Endothelial cell (in vitro differentiated cells): ENCODE measurements at regions not wholly inside any gene's neighbourhood (a gene's known extent, or its start where the extent isn't known, plus 50 kb on each side); places are given as distances from the start of the nearest gene placed in this dataset.

Experiments
- DNase-seq: peaks from one replicate; pipeline ENCODE4 v3.0.0; 2021; ENCODE audit warnings: low spot score
- H3K27ac Mint-ChIP-seq: one replicate; pipeline ENCODE4 v1.8.0; 2021; ENCODE audit warnings: mixed read lengths, inconsistent platforms; ENCODE audit not compliant: unreplicated experiment
- H3K27me3 Mint-ChIP-seq: one replicate; pipeline ENCODE4 v1.8.0; 2021; ENCODE audit warnings: mild to moderate bottlenecking, moderate library complexity, mixed read lengths, inconsistent platforms; ENCODE audit not compliant: unreplicated experiment
- H3K36me3 Mint-ChIP-seq: one replicate; pipeline ENCODE4 v1.8.0; 2021; ENCODE audit warnings: mild to moderate bottlenecking, low read depth, mixed read lengths, inconsistent platforms; ENCODE audit not compliant: unreplicated experiment
- H3K4me1 Mint-ChIP-seq: one replicate; pipeline ENCODE4 v1.8.0; 2021; ENCODE audit warnings: mild to moderate bottlenecking, mixed read lengths, inconsistent platforms; ENCODE audit not compliant: unreplicated experiment
- H3K4me3 Mint-ChIP-seq: one replicate; pipeline ENCODE4 v1.8.0; 2021; ENCODE audit warnings: mild to moderate bottlenecking, mixed read lengths, inconsistent platforms; ENCODE audit not compliant: unreplicated experiment
- H3K9me3 Mint-ChIP-seq: one replicate; pipeline ENCODE4 v1.8.0; 2021; ENCODE audit warnings: mixed read lengths, inconsistent platforms; ENCODE audit not compliant: unreplicated experiment
- TF ChIP-seq, protein P1 (sequence below): fragments of 200-600 bp; sonication (generic); IDR thresholded peaks from one replicate; pipeline ENCODE4 v1.5.0; 2021; ENCODE audit warnings: antibody characterized with exemption; ENCODE audit not compliant: unreplicated experiment

DNA sequence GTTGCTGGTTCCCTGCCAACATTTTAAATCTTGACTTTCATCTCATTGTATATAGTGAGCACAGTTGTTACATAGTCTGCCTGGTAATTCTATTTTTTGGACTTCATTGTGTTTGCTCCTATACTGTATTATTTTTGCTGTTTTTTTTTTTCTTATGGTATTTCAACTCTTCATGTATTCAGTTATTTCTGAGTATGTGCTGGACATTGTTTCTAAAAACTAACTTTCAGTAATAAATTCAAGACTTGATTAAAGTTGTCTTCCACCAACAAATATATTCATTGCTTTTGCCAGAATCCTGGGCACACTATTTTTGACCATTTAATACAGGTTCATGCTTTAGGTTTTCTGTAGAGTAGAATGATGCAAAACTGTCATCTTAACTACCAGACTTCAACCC, 698.3 kb downstream of the MAFB start:
- Mint-ChIP-seq H3K27ac (no peak overlapping the region), H3K27me3 (no peaks in the 10 kb centered on the region), H3K4me3 (no peak overlapping the region), H3K4me1 (peaks cover 21% of the 10 kb centered on the region), H3K36me3 (no peaks in the 10 kb centered on the region), H3K9me3 (no peaks in the 10 kb centered on the region)
- no peak for DNase-seq
- TF ChIP-seq, protein P1, sequence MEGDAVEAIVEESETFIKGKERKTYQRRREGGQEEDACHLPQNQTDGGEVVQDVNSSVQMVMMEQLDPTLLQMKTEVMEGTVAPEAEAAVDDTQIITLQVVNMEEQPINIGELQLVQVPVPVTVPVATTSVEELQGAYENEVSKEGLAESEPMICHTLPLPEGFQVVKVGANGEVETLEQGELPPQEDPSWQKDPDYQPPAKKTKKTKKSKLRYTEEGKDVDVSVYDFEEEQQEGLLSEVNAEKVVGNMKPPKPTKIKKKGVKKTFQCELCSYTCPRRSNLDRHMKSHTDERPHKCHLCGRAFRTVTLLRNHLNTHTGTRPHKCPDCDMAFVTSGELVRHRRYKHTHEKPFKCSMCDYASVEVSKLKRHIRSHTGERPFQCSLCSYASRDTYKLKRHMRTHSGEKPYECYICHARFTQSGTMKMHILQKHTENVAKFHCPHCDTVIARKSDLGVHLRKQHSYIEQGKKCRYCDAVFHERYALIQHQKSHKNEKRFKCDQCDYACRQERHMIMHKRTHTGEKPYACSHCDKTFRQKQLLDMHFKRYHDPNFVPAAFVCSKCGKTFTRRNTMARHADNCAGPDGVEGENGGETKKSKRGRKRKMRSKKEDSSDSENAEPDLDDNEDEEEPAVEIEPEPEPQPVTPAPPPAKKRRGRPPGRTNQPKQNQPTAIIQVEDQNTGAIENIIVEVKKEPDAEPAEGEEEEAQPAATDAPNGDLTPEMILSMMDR, result no peak

DNA sequence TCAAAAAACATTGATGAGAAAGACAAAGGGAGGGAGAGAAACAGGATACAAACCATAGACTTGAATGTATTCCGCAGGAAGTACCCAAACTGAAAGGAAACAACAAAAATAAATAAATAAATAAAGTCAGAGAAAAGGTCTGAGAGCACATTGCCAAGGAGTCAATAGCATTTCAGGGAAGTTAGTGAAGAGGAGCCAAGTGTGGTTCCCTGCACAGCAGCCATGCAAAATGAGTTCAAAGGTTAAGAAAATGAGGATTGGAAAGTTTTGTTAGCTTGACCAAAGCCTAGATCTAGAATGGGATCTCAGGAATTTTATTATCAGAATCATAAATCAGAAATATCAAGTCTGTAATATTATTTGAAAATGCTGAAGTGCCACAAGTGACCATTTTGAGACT, 700.0 kb downstream of the MAFB start:
- H3K4me3 Mint-ChIP-seq, result no peak overlapping the region
- no peak for DNase-seq
- no peaks in the 10 kb centered on the region for H3K9me3 Mint-ChIP-seq
- H3K36me3 Mint-ChIP-seq, result no peaks in the 10 kb centered on the region
- TF ChIP-seq, protein P1, result no peak
- no peaks in the 10 kb centered on the region for H3K27me3 Mint-ChIP-seq
- H3K4me1 Mint-ChIP-seq, result peaks cover 21% of the 10 kb centered on the region
- H3K27ac Mint-ChIP-seq, result peak overlapping the region; percentile 84

DNA sequence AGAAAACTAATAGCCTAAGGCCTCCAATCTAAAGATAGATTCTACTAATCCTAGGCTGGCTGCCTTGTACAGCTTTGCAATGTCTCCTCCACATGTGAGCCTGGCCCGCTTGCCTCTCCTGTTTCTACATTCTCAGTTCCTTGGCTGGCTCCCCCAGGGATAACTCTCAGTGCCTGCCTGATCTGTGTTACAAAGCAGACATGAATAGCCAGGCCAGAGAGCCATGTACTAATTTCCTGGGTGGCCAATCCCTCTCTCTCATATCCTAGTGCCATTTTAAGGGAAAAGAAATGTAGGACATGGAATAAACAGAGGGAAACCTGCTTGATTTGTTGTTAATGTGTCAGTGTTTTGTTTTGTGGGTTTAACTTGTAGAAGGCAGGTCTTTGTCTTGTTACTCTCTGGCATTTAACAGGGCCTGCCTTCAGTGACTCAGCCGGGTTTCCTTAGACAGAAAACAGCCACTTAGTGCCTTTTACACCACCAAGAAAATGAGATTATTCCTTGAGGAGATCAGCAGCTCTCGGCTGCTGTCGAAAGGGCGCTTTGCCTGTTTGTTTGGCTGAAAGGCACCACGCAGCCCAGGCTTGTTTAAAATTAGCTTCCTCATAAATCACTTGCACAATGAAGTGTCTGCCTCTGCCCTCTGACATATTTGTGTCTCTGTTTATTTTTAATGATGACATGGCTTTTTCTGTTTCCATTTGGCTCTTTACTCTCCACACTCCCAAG, 702.7 kb downstream of the MAFB start:
- Mint-ChIP-seq H3K27me3 (no peaks in the 10 kb centered on the region), H3K27ac (peak overlapping the region; percentile 34), H3K36me3 (no peaks in the 10 kb centered on the region), H3K4me1 (peaks cover 21% of the 10 kb centered on the region), H3K9me3 (no peaks in the 10 kb centered on the region), H3K4me3 (no peak overlapping the region)
- no peak for DNase-seq
- TF ChIP-seq, protein P1, result no peak

DNA sequence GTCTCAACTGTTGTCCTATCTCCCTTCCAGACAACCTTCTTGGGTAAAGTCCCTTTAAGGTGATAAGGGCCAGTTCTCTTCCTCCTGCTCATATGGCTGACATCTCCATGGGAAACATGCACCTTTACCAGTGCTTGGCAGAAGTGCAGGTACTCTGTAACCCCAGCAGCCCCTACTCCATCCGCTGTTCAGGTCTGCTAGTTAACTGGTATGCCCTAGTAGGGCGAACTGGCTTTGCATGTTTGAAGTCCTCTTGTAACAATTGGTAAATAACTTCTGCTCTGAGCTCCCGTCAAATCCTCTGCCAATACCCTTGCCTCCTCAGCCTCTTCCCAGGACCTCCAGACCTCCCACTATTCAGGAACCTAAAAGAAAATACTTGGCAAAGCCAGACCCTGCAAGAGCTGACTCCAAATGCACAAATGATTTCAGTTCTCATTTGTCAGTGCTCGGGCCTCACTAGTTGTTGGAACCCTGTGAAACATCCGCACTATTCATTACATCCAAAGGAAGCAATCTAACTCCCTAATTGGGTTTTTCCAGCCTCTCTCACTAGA, 703.7 kb downstream of the MAFB start:
- Mint-ChIP-seq H3K4me1 (peaks cover 21% of the 10 kb centered on the region), H3K27me3 (no peaks in the 10 kb centered on the region), H3K4me3 (no peak overlapping the region), H3K9me3 (no peaks in the 10 kb centered on the region), H3K27ac (no peak overlapping the region), H3K36me3 (no peaks in the 10 kb centered on the region)
- no peak for DNase-seq
- TF ChIP-seq, protein P1, result no peak

DNA sequence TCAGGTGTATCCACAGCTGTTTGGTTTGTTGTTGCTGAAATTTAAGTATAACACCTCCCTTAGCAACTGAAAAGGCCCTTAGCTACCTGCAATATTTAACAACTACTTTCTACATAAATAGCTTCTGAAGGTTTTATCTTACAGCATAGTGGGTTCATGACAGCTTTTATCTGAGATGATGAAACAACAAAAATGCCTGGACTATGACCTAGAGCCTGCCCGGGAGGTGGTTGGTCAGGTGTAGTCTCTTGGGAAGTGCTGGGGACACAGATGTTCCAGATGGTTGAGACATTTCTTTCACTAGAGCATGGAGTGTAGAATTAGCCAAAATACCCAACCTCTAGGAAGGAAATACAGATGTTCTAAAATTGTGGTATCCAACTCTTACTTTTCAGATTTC, 705.4 kb downstream of the MAFB start:
- Mint-ChIP-seq H3K27ac (no peak overlapping the region), H3K4me3 (no peak overlapping the region), H3K36me3 (no peaks in the 10 kb centered on the region), H3K9me3 (no peaks in the 10 kb centered on the region), H3K4me1 (peaks cover 10% of the 10 kb centered on the region), H3K27me3 (no peaks in the 10 kb centered on the region)
- no peak for DNase-seq
- TF ChIP-seq, protein P1, result no peak
